Left lung (tissue), 4 donors: ENCODE measurements at regions not wholly inside any gene's neighbourhood (a gene's known extent, or its start where the extent isn't known, plus 50 kb on each side); places are given as distances from the start of the nearest gene placed in this dataset.

Source experiments
- ATAC-seq: fragments of 200-7000 bp; cut with Tn5 transposase; one replicate; pipeline ENCODE4 v1.9.1; 2020; ENCODE audit warnings: moderate library complexity
- DNase-seq, 4 donors: peaks; one replicate each; pipeline ENCODE4 v3.0.0-alpha.2; 2013 to 2020
- H3K27ac ChIP-seq, 2 donors: fragments of 200-600 bp; sonication (generic) in 1 of 2; one replicate each; pipeline versions ENCODE4 v1.5.0 to v1.8.0; 2020 to 2021
- H3K27me3 ChIP-seq, 2 donors: fragments of 200-600 bp; sonication (generic) in 1 of 2; one replicate each; pipeline versions ENCODE4 v1.5.0 to v1.8.0; 2020 to 2021
- H3K36me3 ChIP-seq, 2 donors: fragments of 200-600 bp; sonication (generic) in 1 of 2; one replicate each; pipeline versions ENCODE4 v1.5.0 to v1.8.0; 2020 to 2021
- H3K4me1 ChIP-seq, 2 donors: fragments of 200-600 bp; one replicate each; pipeline ENCODE4 v1.8.0; 2021
- H3K4me3 ChIP-seq, 2 donors: fragments of 200-600 bp; sonication (generic) in 1 of 2; one replicate each; pipeline versions ENCODE4 v1.5.0 to v1.8.0; 2020 to 2021; ENCODE audit warnings: mild to moderate bottlenecking in 1 of 2
- H3K9me3 ChIP-seq, 2 donors: fragments of 200-600 bp; sonication (generic) in 1 of 2; one replicate each; pipeline versions ENCODE4 v1.5.0 to v1.8.0; 2020 to 2021
- CTCF ChIP-seq, 2 donors: fragments of 200-600 bp; sonication (generic) in 1 of 2; IDR thresholded peaks; one replicate each; pipeline versions ENCODE4 v1.5.0 to v1.8.0; 2021; ENCODE audit warnings: antibody characterized with exemption in 2 of 2
- intact Hi-C, 2 donors: fragments of 100-400 bp; cut with DNase I; formaldehyde crosslinking; loops; one replicate each; pipeline versions ENCODE4 v1.11.2 to v1.14.2; 2022
- donor health status: DM: no; HTN: yes; CAD: no.
- donor health status: DM: no; HTN: no; CAD: no.

- H3K27ac ChIP-seq: no peak overlapping the region
- no peak for ATAC-seq
- H3K36me3 ChIP-seq: no peaks in the 10 kb centered on the region
- H3K4me1 ChIP-seq: no peaks in the 10 kb centered on the region
- no peak for DNase-seq
- intact Hi-C loops: no loop called here
- H3K27me3 ChIP-seq: peaks cover 13 to 20% of the 10 kb centered on the region in 2 donors
- no peaks in the 10 kb centered on the region for H3K9me3 ChIP-seq
- TF ChIP-seq CTCF (IDR thresholded peaks at IDR 0.05): no peak
- H3K4me3 ChIP-seq: no peak overlapping the region
These were observed 388.1 kb downstream of the NOVA1 start for GRCh38 chr14:26209699-26210098.

- no peak for TF ChIP-seq CTCF (IDR thresholded peaks at IDR 0.05)
- intact Hi-C loops: no loop called here
- Histone ChIP-seq H3K36me3 (no peaks in the 10 kb centered on the region), H3K27ac (no peak overlapping the region), H3K9me3 (no peaks in the 10 kb centered on the region), H3K4me1 (no peaks in the 10 kb centered on the region), H3K27me3 (peaks cover 15 to 39% of the 10 kb centered on the region in 2 donors), H3K4me3 (no peak overlapping the region)
- ATAC-seq (no peak), DNase-seq (no peak)
These were observed 391.2 kb downstream of the NOVA1 start for GRCh38 chr14:26206640-26207039.

GRCh38 chr14:26204728-26205479 is 392.9 kb downstream of the NOVA1 start:
- no peaks in the 10 kb centered on the region for H3K4me1 ChIP-seq
- no peaks in the 10 kb centered on the region for H3K36me3 ChIP-seq
- peaks cover 15 to 39% of the 10 kb centered on the region in 2 donors for H3K27me3 ChIP-seq
- no peak for TF ChIP-seq CTCF (IDR thresholded peaks at IDR 0.05)
- H3K4me3 ChIP-seq: peak overlapping the region in 1 of 2 donors; percentile 17
- H3K9me3 ChIP-seq: no peaks in the 10 kb centered on the region
- intact Hi-C loops: no loop called here
- DNase-seq: peak in 3 of 4 donors; percentile 47 to 79 (median 48)
- no peak overlapping the region for H3K27ac ChIP-seq
- ATAC-seq: peak; percentile 40

- intact Hi-C loops: no loop called here
- no peaks in the 10 kb centered on the region for H3K9me3 ChIP-seq
- no peak overlapping the region for H3K27ac ChIP-seq
- H3K4me1 ChIP-seq: no peaks in the 10 kb centered on the region
- no peak for TF ChIP-seq CTCF (IDR thresholded peaks at IDR 0.05)
- ATAC-seq: no peak
- H3K36me3 ChIP-seq: no peaks in the 10 kb centered on the region
- no peak overlapping the region for H3K4me3 ChIP-seq
- no peak for DNase-seq
- peaks cover 15 to 39% of the 10 kb centered on the region in 2 donors for H3K27me3 ChIP-seq
These were observed 393.5 kb downstream of the NOVA1 start for GRCh38 chr14:26204366-26204727.

- TF ChIP-seq CTCF (IDR thresholded peaks at IDR 0.05): no peak
- H3K9me3 ChIP-seq: no peaks in the 10 kb centered on the region
- DNase-seq (no peak), ATAC-seq (no peak)
- H3K27ac ChIP-seq: no peak overlapping the region
- H3K4me1 ChIP-seq: no peaks in the 10 kb centered on the region
- peaks cover 11 to 28% of the 10 kb centered on the region in 2 donors for H3K27me3 ChIP-seq
- H3K4me3 ChIP-seq: no peak overlapping the region
- intact Hi-C loops: no loop called here
- no peaks in the 10 kb centered on the region for H3K36me3 ChIP-seq
These were observed 397.1 kb downstream of the NOVA1 start for GRCh38 chr14:26200687-26201086.
